IPS DF 6.9 (cell line): ENCODE measurements at regions not wholly inside any gene's neighbourhood (a gene's known extent, or its start where the extent isn't known, plus 50 kb on each side); places are given as distances from the start of the nearest gene placed in this dataset.

ENCODE experiments used
- DNase-seq: peaks from one replicate; pipeline ENCODE4 v3.0.0-alpha.2; 2013; ENCODE audit warnings: low read depth, low spot score
- H3K27ac ChIP-seq: one replicate; pipeline ENCODE4 v1.5.1; 2013; ENCODE audit warnings: low read length, control low read depth
- H3K27me3 ChIP-seq: 2 replicates; pipeline ENCODE4 v1.6.1; 2013; ENCODE audit warnings: mild to moderate bottlenecking, low read length; ENCODE audit not compliant: control insufficient read depth, insufficient read depth
- H3K36me3 ChIP-seq: 2 replicates; pipeline ENCODE4 v1.6.1; 2013; ENCODE audit warnings: low read length; ENCODE audit not compliant: control insufficient read depth, insufficient read depth
- H3K4me1 ChIP-seq: 2 replicates; pipeline ENCODE4 v1.6.1; 2013; ENCODE audit warnings: low read length; ENCODE audit not compliant: control insufficient read depth, insufficient read depth
- H3K4me3 ChIP-seq: 2 replicates; pipeline ENCODE4 v1.5.1; 2013; ENCODE audit warnings: mild to moderate bottlenecking, low read length
- H3K9me3 ChIP-seq: 2 replicates; pipeline ENCODE4 v1.6.1; 2013; ENCODE audit warnings: low read length, inconsistent platforms; ENCODE audit not compliant: control insufficient read depth, insufficient read depth
- WGBS: extraction: QIAGEN DNeasy Blood & Tissue Kit; methylation state at CpG from one replicate; pipeline ENCODE4 v1.1.7; 2013; ENCODE audit warnings: mixed read lengths, missing lambda C conversion rate; ENCODE audit not compliant: insufficient read length, insufficient coverage; 5-methylcytosine and 5-hydroxymethylcytosine counted together

DNA sequence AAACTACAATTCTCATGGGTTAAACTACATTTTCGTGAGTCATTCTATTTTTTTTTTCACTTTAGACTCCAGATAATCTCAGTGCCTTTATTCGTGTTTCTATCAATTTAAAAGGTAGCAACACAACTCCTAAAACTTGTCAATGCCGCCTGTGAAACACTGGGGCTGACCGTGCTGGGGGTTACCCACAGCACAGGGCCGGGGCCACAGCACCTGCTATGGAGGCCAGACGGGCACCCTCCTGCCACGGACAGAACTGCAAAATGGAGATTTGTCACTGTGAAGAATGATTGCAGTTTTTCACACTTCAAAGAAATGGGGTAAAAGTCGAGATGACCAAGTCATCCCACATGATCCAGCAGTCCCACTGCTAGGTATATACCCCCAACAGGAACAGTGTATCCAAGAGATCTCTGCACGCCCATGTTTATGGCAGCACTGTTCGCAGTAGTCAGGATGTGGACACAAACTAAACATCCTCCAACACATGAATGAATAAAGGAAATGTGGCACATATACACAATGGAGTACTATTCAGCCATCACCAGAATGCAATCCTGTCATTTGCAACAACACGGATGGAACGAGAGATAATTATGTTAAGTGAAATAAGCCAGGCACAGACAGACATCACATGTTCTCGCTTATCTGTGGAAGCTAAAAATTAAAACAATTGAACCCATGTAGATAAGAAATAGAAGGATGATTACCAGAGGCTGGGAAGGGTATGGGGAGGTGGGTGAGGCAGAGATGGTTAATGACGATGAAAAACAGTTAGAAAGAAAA is 290.1 kb downstream of the SMOC2 start:
- no CpG with 5 or more reads among the region's 14 CpGs for WGBS
- no peaks in the 10 kb centered on the region for H3K9me3 ChIP-seq

GRCh38 chr6:168728056-168728455 is 287.1 kb downstream of the SMOC2 start:
- Histone ChIP-seq H3K27me3 (no peaks in the 10 kb centered on the region), H3K27ac (no peak overlapping the region), H3K4me1 (no peaks in the 10 kb centered on the region), H3K9me3 (peaks cover 6% of the 10 kb centered on the region), H3K4me3 (no peak overlapping the region), H3K36me3 (no peaks in the 10 kb centered on the region)
- WGBS: no CpG with 5 or more reads among the region's 2 CpGs
- DNase-seq: no peak

More for the DNA sequence above, 290.1 kb downstream of the SMOC2 start:
- no peak for DNase-seq
- H3K27ac ChIP-seq: no peak overlapping the region
- H3K4me1 ChIP-seq: no peaks in the 10 kb centered on the region
- H3K27me3 ChIP-seq: no peaks in the 10 kb centered on the region
- no peak overlapping the region for H3K4me3 ChIP-seq
- no peaks in the 10 kb centered on the region for H3K36me3 ChIP-seq

GRCh38 chr6:168726312-168726856 is 285.4 kb downstream of the SMOC2 start:
- Histone ChIP-seq H3K4me3 (no peak overlapping the region), H3K27ac (no peak overlapping the region), H3K27me3 (no peaks in the 10 kb centered on the region), H3K9me3 (peaks cover 9% of the 10 kb centered on the region), H3K4me1 (no peaks in the 10 kb centered on the region), H3K36me3 (no peaks in the 10 kb centered on the region)
- no peak for DNase-seq
- no CpG with 5 or more reads among the region's 12 CpGs for WGBS

DNA sequence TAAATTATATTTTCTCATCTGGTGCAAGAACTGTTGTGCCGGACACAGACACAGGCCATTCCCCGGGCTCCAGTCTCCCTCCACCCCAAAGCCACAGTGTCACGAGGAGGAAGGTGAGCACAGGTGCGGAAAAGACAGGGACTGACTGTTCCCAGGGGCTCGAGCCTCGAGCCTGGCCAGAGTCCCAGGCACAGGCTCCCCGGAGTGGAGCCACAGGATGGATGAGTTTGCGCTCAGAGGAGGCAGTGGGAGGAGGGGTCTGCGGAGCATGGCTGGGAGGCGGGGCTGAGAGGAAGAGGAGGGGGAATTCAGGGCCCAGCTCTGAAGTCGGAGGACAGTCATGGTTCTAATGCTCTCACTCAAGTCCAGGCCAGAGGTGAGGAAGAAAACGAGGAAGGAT is 284.8 kb downstream of the SMOC2 start:
- Histone ChIP-seq H3K9me3 (peaks cover 9% of the 10 kb centered on the region), H3K4me3 (no peak overlapping the region), H3K36me3 (no peaks in the 10 kb centered on the region), H3K4me1 (no peaks in the 10 kb centered on the region), H3K27me3 (no peaks in the 10 kb centered on the region), H3K27ac (no peak overlapping the region)
- no peak for DNase-seq
- 100% methylated on average over 1 of the region's 12 CpGs for WGBS

- Histone ChIP-seq H3K36me3 (no peaks in the 10 kb centered on the region), H3K9me3 (peaks cover 9% of the 10 kb centered on the region), H3K4me1 (no peaks in the 10 kb centered on the region), H3K4me3 (no peak overlapping the region), H3K27ac (no peak overlapping the region), H3K27me3 (no peaks in the 10 kb centered on the region)
- WGBS: no CpG with 5 or more reads among the region's 10 CpGs
- no peak for DNase-seq
Measured at GRCh38 chr6:168724669-168725570, 283.9 kb downstream of the SMOC2 start.

- WGBS: no CpG with 5 or more reads among the region's 1 CpG
- Histone ChIP-seq H3K27me3 (no peaks in the 10 kb centered on the region), H3K4me1 (no peaks in the 10 kb centered on the region), H3K4me3 (no peak overlapping the region), H3K9me3 (peaks cover 9% of the 10 kb centered on the region), H3K27ac (no peak overlapping the region), H3K36me3 (no peaks in the 10 kb centered on the region)
- DNase-seq: no peak
Measured at GRCh38 chr6:168724033-168724432, 283.0 kb downstream of the SMOC2 start.

GRCh38 chr6:168722397-168722796 is 281.4 kb downstream of the SMOC2 start:
- WGBS: no CpG with 5 or more reads among the region's 4 CpGs
- H3K9me3 ChIP-seq: peaks cover 9% of the 10 kb centered on the region
- H3K4me1 ChIP-seq: no peaks in the 10 kb centered on the region
- H3K4me3 ChIP-seq: no peak overlapping the region
- no peaks in the 10 kb centered on the region for H3K27me3 ChIP-seq
- H3K36me3 ChIP-seq: no peaks in the 10 kb centered on the region
- no peak for DNase-seq
- no peak overlapping the region for H3K27ac ChIP-seq

GRCh38 chr6:168721571-168721970 is 280.6 kb downstream of the SMOC2 start:
- DNase-seq: no peak
- WGBS: no CpG with 5 or more reads among the region's 6 CpGs
- no peaks in the 10 kb centered on the region for H3K36me3 ChIP-seq
- no peaks in the 10 kb centered on the region for H3K4me1 ChIP-seq
- no peak overlapping the region for H3K27ac ChIP-seq
- H3K4me3 ChIP-seq: no peak overlapping the region
- peaks cover 9% of the 10 kb centered on the region for H3K9me3 ChIP-seq
- H3K27me3 ChIP-seq: no peaks in the 10 kb centered on the region

DNA sequence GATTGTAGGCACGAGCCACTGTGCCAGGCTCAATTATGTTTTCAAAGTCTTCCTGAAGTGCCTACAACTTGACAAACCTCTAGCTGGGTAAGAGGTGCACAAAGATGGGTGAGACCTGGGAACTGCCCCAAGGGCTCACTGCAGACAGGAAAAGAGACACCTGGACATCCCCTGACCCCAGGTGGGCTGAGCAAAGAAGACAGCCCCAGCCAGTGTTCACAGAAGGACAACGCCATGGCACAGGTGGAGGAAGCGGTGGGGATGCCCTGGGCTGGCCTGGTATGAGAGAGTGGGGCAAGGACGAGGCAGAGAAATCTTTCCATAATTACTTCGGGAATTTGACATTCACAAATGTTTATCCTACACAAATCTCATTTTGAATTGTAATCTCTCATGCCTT is 278.9 kb downstream of the SMOC2 start:
- Histone ChIP-seq H3K4me3 (no peak overlapping the region), H3K27ac (no peak overlapping the region), H3K36me3 (no peaks in the 10 kb centered on the region), H3K9me3 (peaks cover 8% of the 10 kb centered on the region), H3K4me1 (no peaks in the 10 kb centered on the region), H3K27me3 (no peaks in the 10 kb centered on the region)
- no peak for DNase-seq
- WGBS: no CpG with 5 or more reads among the region's 5 CpGs

DNA sequence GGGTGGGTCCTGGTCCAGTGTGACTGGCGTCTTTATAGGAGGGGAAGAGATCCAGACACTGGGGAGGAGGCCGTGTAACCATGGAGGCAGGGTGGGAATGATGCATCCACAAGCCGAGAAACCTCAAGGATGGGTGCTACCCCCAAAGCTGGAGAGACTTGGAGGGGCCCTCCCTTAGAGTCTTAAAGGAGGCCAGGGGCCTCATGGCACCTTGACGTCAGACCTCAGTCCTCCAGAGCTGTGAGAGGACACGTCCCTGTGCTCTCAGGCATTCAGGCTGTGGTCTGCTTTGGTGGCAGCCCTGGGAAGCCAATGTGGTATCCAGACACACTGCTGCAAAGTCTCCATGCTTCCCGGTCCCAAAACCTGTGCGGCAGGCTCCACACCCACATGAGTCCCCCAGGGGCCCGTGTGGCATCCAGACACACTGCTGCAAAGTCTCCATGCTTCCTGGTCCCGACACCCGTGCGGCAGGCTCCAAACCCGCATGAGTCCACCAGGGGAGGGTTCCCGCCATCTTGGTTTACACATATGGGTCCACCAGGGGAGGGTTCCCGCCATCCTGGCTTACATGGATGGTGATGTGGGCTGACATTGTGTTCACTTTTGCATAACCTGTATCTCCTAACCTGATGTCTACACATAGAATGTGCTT is 278.0 kb downstream of the SMOC2 start:
- WGBS: no CpG with 5 or more reads among the region's 14 CpGs
- no peaks in the 10 kb centered on the region for H3K4me1 ChIP-seq
- H3K4me3 ChIP-seq: no peak overlapping the region
- H3K36me3 ChIP-seq: no peaks in the 10 kb centered on the region
- H3K27me3 ChIP-seq: no peaks in the 10 kb centered on the region
- no peak for DNase-seq
- no peak overlapping the region for H3K27ac ChIP-seq
- H3K9me3 ChIP-seq: peaks cover 5% of the 10 kb centered on the region
